WTC11 (cell line): ENCODE measurements at regions not wholly inside any gene's neighbourhood (a gene's known extent, or its start where the extent isn't known, plus 50 kb on each side); places are given as distances from the start of the nearest gene placed in this dataset.
A peak's percentile ranks its signal among the peaks of the same experiment; 100 is the strongest.

Experiments used
- ATAC-seq: fragments of 200-7000 bp; cut with Tn5 transposase; 2 replicates; pipeline ENCODE4 v1.10.0; 2021; ENCODE audit warnings: mild to moderate bottlenecking, moderate library complexity
- CTCF ChIA-PET: fragments of 300-600 bp; sonication (Branson Sonifier 250); formaldehyde crosslinking; loops from one replicate; lab custom pipeline; 2021; ENCODE audit warnings: antibody characterized with exemption; lab: Charles Lee
- POLR2A ChIA-PET: fragments of 350-600 bp; sonication (Branson Sonifier 250); formaldehyde crosslinking; loops from one replicate; lab custom pipeline; 2021; ENCODE audit warnings: antibody characterized with exemption; lab: Charles Lee
- DNase-seq: peaks from one replicate; pipeline ENCODE4 v3.0.0; 2021; ENCODE audit warnings: low spot score
- H3K27ac Mint-ChIP-seq: 2 replicates; pipeline ENCODE4 v1.8.0; 2021; ENCODE audit warnings: mixed read lengths
- H3K27me3 Mint-ChIP-seq: 2 replicates; pipeline ENCODE4 v1.8.0; 2021; ENCODE audit warnings: low read depth, mild to moderate bottlenecking, moderate library complexity, mixed read lengths
- H3K36me3 Mint-ChIP-seq: 2 replicates; pipeline ENCODE4 v1.8.0; 2021; ENCODE audit warnings: mixed read lengths
- H3K4me1 Mint-ChIP-seq: 2 replicates; pipeline ENCODE4 v1.8.0; 2022; ENCODE audit warnings: mixed read lengths
- H3K4me3 Mint-ChIP-seq: 2 replicates; pipeline ENCODE4 v1.8.0; 2021; ENCODE audit warnings: mild to moderate bottlenecking, moderate library complexity, mixed read lengths
- H3K9me3 Mint-ChIP-seq: 2 replicates; pipeline ENCODE4 v1.8.0; 2021; ENCODE audit warnings: mixed read lengths
- CREB1 ChIP-seq: sonication (generic); formaldehyde crosslinking; IDR thresholded peaks from 2 replicates; pipeline ENCODE4 v1.8.0; 2023; ENCODE audit warnings: mild to moderate bottlenecking, missing genetic modification reagents
- FOXP1 ChIP-seq: sonication (generic); formaldehyde crosslinking; IDR thresholded peaks from 2 replicates; pipeline ENCODE4 v1.8.0; 2022; ENCODE audit warnings: missing genetic modification reagents, mild to moderate bottlenecking, moderate library complexity, borderline replicate concordance
- GRHL2 ChIP-seq: fragments of 250-450 bp; sonication (Bioruptor Pico); IDR thresholded peaks from 2 replicates; pipeline ENCODE4 v1.8.0; 2022; ENCODE audit warnings: mild to moderate bottlenecking, moderate library complexity; ENCODE audit not compliant: insufficient replicate concordance, severe bottlenecking
- JAZF1 ChIP-seq: fragments of 250-450 bp; sonication (Bioruptor Pico); IDR thresholded peaks from 2 replicates; pipeline ENCODE4 v1.9.0; 2021; ENCODE audit warnings: moderate library complexity, mild to moderate bottlenecking, inconsistent platforms
- KAT7 ChIP-seq: sonication (generic); formaldehyde crosslinking; IDR thresholded peaks from 2 replicates; pipeline ENCODE4 v1.8.1; 2023; ENCODE audit warnings: missing genetic modification reagents, mild to moderate bottlenecking, borderline replicate concordance
- NFATC4 ChIP-seq: fragments of 250-450 bp; sonication (Bioruptor Pico); IDR thresholded peaks from 2 replicates; pipeline ENCODE4 v1.9.0; 2021; ENCODE audit warnings: mild to moderate bottlenecking
- NFE2L1 ChIP-seq: sonication (generic); formaldehyde crosslinking; IDR thresholded peaks from 2 replicates; pipeline ENCODE4 v1.8.1; 2023; ENCODE audit warnings: missing genetic modification reagents
- NR1H2 ChIP-seq: sonication (generic); formaldehyde crosslinking; IDR thresholded peaks from 2 replicates; pipeline ENCODE4 v1.9.0; 2021; ENCODE audit warnings: mild to moderate bottlenecking, moderate library complexity, missing genetic modification reagents
- OVOL2 ChIP-seq: fragments of 250-450 bp; sonication (Bioruptor Pico); IDR thresholded peaks from 2 replicates; pipeline ENCODE4 v1.9.0; 2021; ENCODE audit warnings: mild to moderate bottlenecking, borderline replicate concordance
- SMAD4 ChIP-seq: sonication (generic); formaldehyde crosslinking; IDR thresholded peaks from 2 replicates; pipeline ENCODE4 v1.8.0; 2022; ENCODE audit warnings: mild to moderate bottlenecking, missing genetic modification reagents
- SP1 ChIP-seq: sonication (generic); formaldehyde crosslinking; conservative IDR thresholded peaks from 2 replicates; pipeline ENCODE4 v1.8.1; 2022; ENCODE audit warnings: missing genetic modification reagents
- TEAD1 ChIP-seq: sonication (generic); formaldehyde crosslinking; IDR thresholded peaks from 2 replicates; pipeline ENCODE4 v1.8.0; 2022; ENCODE audit warnings: mild to moderate bottlenecking, missing genetic modification reagents
- TF ChIP-seq, protein P1 (sequence below): sonication (generic); formaldehyde crosslinking; IDR thresholded peaks from 2 replicates; pipeline ENCODE4 v1.8.1; 2023; ENCODE audit warnings: mild to moderate bottlenecking, missing genetic modification reagents, borderline replicate concordance
- TF ChIP-seq, protein P2 (sequence below): fragments of 250-450 bp; sonication (Bioruptor Pico); conservative IDR thresholded peaks from 2 replicates; pipeline ENCODE4 v1.9.0; 2021; ENCODE audit warnings: mild to moderate bottlenecking
- TF ChIP-seq, protein P3 (sequence below): fragments of 250-450 bp; sonication (Bioruptor Pico); IDR thresholded peaks from 2 replicates; pipeline ENCODE4 v1.9.0; 2021; ENCODE audit warnings: moderate library complexity, mild to moderate bottlenecking, inconsistent platforms, borderline replicate concordance
- TF ChIP-seq, protein P4 (sequence below): sonication (generic); formaldehyde crosslinking; IDR thresholded peaks from 2 replicates; pipeline ENCODE4 v1.8.0; 2022; ENCODE audit warnings: mild to moderate bottlenecking, missing genetic modification reagents
- TF ChIP-seq, protein P5 (sequence below): sonication (generic); formaldehyde crosslinking; conservative IDR thresholded peaks from 2 replicates; pipeline ENCODE4 v1.8.1; 2022; ENCODE audit warnings: mild to moderate bottlenecking, missing genetic modification reagents
- TF ChIP-seq, protein P6 (sequence below): fragments of 250-450 bp; sonication (Bioruptor Pico); IDR thresholded peaks from 2 replicates; pipeline ENCODE4 v1.9.0; 2021; ENCODE audit warnings: mild to moderate bottlenecking
- TF ChIP-seq, protein P7 (sequence below): fragments of 250-450 bp; sonication (Bioruptor Pico); IDR thresholded peaks from 2 replicates; pipeline ENCODE4 v1.9.0; 2021; ENCODE audit warnings: mild to moderate bottlenecking, borderline replicate concordance

DNA sequence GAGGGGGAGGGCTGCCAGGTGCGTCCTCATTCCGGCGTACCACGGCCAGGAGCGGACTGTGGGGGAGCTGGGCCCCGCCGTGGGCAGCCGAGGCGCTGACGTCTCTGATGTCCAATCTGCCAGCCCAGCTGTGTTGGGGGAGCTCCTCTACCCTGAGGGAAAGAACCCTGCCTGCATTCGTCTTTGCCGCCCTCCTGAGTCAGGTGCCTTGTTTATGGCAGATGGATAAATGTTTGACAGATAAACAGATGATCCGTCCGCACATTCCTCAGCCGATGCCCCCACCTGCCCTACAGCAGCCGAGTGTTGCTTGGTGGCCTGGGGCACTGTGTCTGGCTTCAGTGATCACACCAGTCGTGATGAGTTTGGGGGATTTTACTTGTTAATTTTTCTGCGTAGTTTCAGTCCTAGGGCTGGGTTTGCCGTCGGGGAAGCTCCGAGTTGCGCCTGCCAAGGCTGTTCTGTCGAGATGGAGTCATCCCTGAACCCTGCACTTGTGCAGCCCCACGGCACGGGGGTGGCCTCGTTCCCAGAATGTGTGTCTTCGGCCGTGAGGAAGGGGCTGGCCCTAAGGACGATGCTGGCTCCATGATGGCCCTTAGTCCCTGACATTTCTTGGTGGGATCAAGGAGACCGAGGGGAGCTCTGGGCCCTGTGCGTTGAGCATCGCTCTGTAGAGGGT is 1083.9 kb downstream of the BRD1 start:
- no peak overlapping the region for H3K4me3 Mint-ChIP-seq
- ChIA-PET POLR2A (no interaction called here), CTCF (interaction anchor here (1.0 kb wide), 1 partner anchor 39 kb away, joined by 3 read pairs; no protein-coding TSS in a partner anchor)
- peaks cover 3% of the 10 kb centered on the region for H3K9me3 Mint-ChIP-seq
- H3K36me3 Mint-ChIP-seq = peaks cover 3% of the 10 kb centered on the region; the same call in 1 of the 2 replicates
- TF ChIP-seq NFATC4 (CRISPR knock-in tag) (no peak), CREB1 (CRISPR knock-in tag) (no peak), FOXP1 (CRISPR knock-in tag) (no peak), GRHL2 (CRISPR knock-in tag) (no peak), OVOL2 (CRISPR knock-in tag) (no peak), NR1H2 (CRISPR knock-in tag) (no peak), TEAD1 (CRISPR knock-in tag) (no peak), NFE2L1 (CRISPR knock-in tag) (no peak), JAZF1 (no peak), KAT7 (CRISPR knock-in tag) (no peak)
- TF ChIP-seq, protein P1, sequence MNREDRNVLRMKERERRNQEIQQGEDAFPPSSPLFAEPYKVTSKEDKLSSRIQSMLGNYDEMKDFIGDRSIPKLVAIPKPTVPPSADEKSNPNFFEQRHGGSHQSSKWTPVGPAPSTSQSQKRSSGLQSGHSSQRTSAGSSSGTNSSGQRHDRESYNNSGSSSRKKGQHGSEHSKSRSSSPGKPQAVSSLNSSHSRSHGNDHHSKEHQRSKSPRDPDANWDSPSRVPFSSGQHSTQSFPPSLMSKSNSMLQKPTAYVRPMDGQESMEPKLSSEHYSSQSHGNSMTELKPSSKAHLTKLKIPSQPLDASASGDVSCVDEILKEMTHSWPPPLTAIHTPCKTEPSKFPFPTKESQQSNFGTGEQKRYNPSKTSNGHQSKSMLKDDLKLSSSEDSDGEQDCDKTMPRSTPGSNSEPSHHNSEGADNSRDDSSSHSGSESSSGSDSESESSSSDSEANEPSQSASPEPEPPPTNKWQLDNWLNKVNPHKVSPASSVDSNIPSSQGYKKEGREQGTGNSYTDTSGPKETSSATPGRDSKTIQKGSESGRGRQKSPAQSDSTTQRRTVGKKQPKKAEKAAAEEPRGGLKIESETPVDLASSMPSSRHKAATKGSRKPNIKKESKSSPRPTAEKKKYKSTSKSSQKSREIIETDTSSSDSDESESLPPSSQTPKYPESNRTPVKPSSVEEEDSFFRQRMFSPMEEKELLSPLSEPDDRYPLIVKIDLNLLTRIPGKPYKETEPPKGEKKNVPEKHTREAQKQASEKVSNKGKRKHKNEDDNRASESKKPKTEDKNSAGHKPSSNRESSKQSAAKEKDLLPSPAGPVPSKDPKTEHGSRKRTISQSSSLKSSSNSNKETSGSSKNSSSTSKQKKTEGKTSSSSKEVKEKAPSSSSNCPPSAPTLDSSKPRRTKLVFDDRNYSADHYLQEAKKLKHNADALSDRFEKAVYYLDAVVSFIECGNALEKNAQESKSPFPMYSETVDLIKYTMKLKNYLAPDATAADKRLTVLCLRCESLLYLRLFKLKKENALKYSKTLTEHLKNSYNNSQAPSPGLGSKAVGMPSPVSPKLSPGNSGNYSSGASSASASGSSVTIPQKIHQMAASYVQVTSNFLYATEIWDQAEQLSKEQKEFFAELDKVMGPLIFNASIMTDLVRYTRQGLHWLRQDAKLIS (CRISPR knock-in tag) = no peak
- TF ChIP-seq, protein P2, sequence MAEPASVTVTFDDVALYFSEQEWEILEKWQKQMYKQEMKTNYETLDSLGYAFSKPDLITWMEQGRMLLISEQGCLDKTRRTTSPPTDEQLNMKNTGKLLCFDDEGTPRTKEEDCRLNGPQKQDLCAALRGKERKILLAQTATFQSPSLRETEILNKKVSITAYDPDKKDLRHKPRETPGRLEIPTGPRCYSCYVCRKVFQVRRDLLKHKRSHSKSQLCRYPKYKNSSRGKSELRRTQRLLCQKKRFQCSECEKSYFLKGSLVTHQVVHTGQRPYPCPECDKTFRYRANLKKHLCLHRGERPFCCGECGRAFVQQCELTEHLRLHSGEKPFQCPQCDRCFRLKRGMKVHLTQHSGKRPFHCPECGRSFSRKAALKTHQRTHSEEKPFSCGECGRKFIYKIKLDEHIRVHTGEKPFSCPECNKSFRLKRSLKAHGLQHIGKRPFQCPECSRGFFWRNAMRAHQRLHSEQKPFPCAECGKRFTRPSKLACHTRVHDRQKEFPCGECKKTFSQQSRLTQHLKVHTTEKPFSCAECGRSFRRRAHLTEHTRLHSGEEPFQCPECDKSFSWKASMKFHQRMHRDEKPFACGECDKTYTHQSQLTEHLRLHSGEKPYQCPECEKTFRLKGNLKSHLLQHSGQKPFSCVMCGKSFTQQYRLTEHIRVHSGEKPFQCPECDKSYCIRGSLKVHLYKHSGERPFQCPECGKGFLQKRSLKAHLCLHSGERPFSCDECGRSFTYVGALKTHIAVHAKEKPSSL (CRISPR knock-in tag) = no peak
- TF ChIP-seq, protein P3, sequence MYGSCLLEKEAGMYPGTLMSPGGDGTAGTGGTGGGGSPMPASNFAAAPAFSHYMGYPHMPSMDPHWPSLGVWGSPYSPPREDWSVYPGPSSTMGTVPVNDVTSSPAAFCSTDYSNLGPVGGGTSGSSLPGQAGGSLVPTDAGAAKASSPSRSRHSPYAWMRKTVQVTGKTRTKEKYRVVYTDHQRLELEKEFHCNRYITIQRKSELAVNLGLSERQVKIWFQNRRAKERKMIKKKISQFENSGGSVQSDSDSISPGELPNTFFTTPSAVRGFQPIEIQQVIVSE (CRISPR knock-in tag) = no peak
- TF ChIP-seq, protein P4, sequence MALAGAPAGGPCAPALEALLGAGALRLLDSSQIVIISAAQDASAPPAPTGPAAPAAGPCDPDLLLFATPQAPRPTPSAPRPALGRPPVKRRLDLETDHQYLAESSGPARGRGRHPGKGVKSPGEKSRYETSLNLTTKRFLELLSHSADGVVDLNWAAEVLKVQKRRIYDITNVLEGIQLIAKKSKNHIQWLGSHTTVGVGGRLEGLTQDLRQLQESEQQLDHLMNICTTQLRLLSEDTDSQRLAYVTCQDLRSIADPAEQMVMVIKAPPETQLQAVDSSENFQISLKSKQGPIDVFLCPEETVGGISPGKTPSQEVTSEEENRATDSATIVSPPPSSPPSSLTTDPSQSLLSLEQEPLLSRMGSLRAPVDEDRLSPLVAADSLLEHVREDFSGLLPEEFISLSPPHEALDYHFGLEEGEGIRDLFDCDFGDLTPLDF (CRISPR knock-in tag) = no peak
- H3K27ac Mint-ChIP-seq = peak overlapping the region; percentile 80; the same call in 1 of the 2 replicates
- DNase-seq (no peak), ATAC-seq (no peak)
- no peaks in the 10 kb centered on the region for H3K4me1 Mint-ChIP-seq
- no peaks in the 10 kb centered on the region for H3K27me3 Mint-ChIP-seq

DNA sequence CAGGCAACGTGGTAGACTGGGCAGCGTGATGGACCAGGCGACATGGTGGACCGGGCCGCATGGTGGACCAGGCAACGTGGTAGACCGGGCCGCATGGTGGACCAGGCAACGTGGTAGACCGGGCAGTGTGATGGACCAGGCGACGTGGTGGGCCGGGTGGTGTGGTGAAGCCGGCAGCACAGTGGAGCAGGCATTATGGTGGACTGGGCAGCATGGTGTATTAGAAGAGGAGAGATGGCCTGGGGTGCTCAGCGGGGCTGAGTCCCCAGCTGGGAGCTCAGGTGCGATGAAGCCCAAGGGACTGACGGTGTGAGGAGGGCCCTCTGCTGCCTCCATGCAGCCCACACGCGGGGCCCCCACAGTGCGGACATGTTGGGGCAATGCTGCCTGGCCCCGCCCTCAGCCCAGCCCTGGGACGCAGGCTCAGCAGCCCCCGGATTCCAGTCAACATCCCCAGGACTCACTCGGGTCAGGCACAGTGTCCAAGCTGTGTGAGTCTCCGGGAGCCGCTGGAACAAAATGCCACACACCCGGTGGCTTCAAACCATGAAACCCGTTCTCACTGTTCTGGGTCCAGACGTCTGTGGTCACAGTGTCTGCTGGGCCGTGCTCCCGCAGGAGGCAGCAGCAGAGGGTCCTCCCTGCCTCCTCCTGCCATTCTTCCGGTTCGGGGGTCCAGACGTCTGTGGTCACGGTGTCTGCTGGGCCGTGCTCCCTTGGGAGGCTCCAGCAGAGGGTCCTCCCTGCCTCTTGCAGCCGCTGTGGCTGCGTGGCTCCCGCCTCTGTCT is 1084.9 kb downstream of the BRD1 start:
- peak overlapping the region; percentile 80 for H3K27ac Mint-ChIP-seq
- CTCF ChIA-PET = no interaction called here
- no peaks in the 10 kb centered on the region for H3K4me1 Mint-ChIP-seq

More for the DNA sequence above, 1084.9 kb downstream of the BRD1 start:
- H3K27me3 Mint-ChIP-seq = no peaks in the 10 kb centered on the region
- DNase-seq = peak; percentile 7
- TF ChIP-seq, protein P5, sequence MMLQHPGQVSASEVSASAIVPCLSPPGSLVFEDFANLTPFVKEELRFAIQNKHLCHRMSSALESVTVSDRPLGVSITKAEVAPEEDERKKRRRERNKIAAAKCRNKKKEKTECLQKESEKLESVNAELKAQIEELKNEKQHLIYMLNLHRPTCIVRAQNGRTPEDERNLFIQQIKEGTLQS (CRISPR knock-in tag) = no peak
- TF ChIP-seq SMAD4 (CRISPR knock-in tag) = no peak
- TF ChIP-seq, protein P6, sequence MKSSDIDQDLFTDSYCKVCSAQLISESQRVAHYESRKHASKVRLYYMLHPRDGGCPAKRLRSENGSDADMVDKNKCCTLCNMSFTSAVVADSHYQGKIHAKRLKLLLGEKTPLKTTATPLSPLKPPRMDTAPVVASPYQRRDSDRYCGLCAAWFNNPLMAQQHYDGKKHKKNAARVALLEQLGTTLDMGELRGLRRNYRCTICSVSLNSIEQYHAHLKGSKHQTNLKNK = no peak
- TF ChIP-seq, protein P7, sequence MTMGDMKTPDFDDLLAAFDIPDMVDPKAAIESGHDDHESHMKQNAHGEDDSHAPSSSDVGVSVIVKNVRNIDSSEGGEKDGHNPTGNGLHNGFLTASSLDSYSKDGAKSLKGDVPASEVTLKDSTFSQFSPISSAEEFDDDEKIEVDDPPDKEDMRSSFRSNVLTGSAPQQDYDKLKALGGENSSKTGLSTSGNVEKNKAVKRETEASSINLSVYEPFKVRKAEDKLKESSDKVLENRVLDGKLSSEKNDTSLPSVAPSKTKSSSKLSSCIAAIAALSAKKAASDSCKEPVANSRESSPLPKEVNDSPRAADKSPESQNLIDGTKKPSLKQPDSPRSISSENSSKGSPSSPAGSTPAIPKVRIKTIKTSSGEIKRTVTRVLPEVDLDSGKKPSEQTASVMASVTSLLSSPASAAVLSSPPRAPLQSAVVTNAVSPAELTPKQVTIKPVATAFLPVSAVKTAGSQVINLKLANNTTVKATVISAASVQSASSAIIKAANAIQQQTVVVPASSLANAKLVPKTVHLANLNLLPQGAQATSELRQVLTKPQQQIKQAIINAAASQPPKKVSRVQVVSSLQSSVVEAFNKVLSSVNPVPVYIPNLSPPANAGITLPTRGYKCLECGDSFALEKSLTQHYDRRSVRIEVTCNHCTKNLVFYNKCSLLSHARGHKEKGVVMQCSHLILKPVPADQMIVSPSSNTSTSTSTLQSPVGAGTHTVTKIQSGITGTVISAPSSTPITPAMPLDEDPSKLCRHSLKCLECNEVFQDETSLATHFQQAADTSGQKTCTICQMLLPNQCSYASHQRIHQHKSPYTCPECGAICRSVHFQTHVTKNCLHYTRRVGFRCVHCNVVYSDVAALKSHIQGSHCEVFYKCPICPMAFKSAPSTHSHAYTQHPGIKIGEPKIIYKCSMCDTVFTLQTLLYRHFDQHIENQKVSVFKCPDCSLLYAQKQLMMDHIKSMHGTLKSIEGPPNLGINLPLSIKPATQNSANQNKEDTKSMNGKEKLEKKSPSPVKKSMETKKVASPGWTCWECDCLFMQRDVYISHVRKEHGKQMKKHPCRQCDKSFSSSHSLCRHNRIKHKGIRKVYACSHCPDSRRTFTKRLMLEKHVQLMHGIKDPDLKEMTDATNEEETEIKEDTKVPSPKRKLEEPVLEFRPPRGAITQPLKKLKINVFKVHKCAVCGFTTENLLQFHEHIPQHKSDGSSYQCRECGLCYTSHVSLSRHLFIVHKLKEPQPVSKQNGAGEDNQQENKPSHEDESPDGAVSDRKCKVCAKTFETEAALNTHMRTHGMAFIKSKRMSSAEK = no peak
- TF ChIP-seq SP1 (CRISPR knock-in tag) = no peak
- TF ChIP-seq, all 79 proteins: peak for 0
- POLR2A ChIA-PET = no interaction called here
- ATAC-seq = no peak
- Mint-ChIP-seq H3K4me3 (no peak overlapping the region), H3K36me3 (peaks cover 3% of the 10 kb centered on the region; the same call in 1 of the 2 replicates), H3K9me3 (peaks cover 3% of the 10 kb centered on the region)
